Cardiac septum (tissue), 1 donor: ENCODE measurements at regions not wholly inside any gene's neighbourhood (a gene's known extent, or its start where the extent isn't known, plus 50 kb on each side); places are given as distances from the start of the nearest gene placed in this dataset.

Experiments used
- DNase-seq: peaks from one replicate; pipeline ENCODE4 v3.0.0-alpha.2; 2020; ENCODE audit warnings: low spot score
- intact Hi-C: fragments of 100-400 bp; cut with DNase I; formaldehyde crosslinking; loops from one replicate; pipeline ENCODE4 v1.14.0; 2022
- donor health status: DM: no; HTN: no; CAD: no.

- intact Hi-C loops, result no loop called here
- DNase-seq, result no peak
These were observed 143.0 kb downstream of the ERMARD start for GRCh38 chr6:169894377-169894960.

DNA sequence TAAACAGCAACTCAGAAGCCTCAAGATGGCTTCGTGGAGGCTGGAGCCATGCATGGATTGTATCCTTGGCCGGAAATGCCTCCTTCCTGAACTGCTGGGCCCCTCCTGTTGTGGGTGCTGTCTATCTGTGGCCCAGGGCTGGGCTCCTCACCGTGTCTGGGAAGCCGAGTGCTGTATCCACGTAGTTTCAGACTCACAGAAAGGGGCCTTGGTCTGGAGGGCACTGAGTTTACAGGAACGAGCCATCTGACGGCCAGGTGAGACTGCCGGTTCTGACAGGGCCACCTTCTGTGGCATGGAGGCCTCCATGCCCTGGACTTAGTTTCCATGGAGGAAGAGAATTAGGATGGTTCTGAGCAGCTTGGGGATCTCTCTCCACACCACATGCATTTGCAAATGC is 142.2 kb downstream of the ERMARD start:
- intact Hi-C loops, result no loop called here
- DNase-seq, result no peak

DNA sequence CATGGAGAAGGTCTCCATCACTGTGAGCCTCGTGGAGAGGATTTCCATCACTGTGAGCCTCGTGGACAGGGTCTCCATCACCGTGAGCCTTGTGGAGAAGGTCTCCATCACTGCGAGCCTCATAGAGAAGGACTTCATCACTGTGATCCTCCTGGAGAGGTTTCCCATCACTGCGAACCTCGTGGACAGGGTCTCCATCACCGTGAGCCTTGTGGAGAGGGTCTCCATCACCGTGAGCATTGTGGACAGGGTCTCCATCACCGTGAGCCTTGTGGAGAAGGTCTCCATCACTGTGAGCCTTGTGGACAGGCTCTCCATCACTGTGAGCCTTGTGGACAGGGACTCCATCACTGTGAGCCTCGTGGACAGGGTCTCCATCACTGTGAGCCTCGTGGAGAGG is 140.4 kb downstream of the ERMARD start:
- intact Hi-C loops, result no loop called here

GRCh38 chr6:169891421-169891820 is 140.0 kb downstream of the ERMARD start:
- intact Hi-C loops, result no loop called here
- no peak for DNase-seq

More for the DNA sequence above, 140.4 kb downstream of the ERMARD start:
- no peak for DNase-seq

- DNase-seq, result no peak
- intact Hi-C loops, result no loop called here
These were observed 139.5 kb downstream of the ERMARD start for GRCh38 chr6:169890901-169891300.

DNA sequence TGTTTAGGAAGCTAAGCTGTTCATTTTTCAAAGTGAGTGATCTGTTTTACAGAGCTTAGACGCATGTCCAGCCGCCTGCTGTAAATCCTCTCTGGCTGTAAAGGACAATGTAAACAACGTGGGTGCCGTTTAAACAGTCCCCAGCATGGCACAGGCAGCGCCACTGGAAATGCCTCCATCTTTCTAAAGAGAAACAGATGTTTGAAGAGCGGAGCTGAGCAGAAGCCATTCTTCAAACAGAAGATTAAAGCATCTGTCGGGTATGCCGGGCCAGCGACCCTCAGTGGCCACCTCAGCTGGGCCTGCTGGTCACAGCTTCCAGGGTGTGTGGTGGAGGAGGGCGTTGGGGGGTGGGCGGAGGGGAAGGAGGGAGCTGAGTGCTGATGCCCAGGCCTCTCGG is 138.6 kb downstream of the ERMARD start:
- intact Hi-C loops, result no loop called here
- no peak for DNase-seq

- intact Hi-C loops, result no loop called here
- peak; percentile 59 for DNase-seq
These were observed 136.2 kb downstream of the ERMARD start for GRCh38 chr6:169887529-169888140.

GRCh38 chr6:169886631-169887227 is 135.3 kb downstream of the ERMARD start:
- intact Hi-C loops, result no loop called here

DNA sequence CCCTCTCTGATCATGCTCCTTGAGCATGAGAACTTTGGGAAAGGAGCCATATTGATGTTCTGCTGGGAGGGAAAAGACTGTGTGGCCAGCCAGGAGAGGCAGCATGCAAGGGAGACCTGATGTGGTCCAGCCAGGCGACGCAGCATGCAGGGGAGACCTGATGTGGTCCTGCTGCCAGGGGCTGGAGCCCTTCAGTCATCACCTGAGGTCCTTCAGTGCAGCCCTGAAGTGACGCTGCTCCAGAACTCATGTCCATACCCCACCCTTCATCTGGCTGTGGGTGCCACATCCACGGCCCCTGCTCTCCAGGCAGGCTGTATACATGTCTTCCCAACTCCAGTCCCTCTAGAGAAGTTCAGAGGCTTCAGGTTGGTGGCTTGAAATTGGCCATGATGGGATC is 134.4 kb downstream of the ERMARD start:
- intact Hi-C loops, result no loop called here
- DNase-seq, result peak; percentile 36

More at GRCh38 chr6:169886631-169887227, 135.3 kb downstream of the ERMARD start:
- DNase-seq, result peak; percentile 27

DNA sequence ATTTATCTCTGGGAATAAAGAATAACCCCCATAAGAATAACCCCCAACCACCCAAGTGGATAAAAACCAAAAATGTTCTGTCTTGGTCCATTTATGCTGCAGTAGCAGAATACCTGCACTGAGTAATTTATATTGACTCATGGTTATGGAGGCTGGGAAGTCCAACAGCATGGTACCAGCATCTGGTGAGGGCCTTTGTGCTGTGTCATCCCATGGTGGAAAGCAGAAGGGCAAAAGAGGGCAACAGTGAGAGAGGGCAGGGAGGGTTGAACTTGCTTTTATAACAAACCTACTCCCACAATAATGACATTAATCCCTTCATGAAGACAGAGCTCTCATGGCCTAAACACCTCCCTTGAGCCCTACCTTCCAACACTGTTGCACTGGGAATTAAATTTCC is 133.7 kb downstream of the ERMARD start:
- intact Hi-C loops, result no loop called here
- peak; percentile 14 for DNase-seq

- DNase-seq, result peak; percentile 6
- intact Hi-C loops, result no loop called here
These were observed 132.7 kb downstream of the ERMARD start for GRCh38 chr6:169884158-169884557.

DNA sequence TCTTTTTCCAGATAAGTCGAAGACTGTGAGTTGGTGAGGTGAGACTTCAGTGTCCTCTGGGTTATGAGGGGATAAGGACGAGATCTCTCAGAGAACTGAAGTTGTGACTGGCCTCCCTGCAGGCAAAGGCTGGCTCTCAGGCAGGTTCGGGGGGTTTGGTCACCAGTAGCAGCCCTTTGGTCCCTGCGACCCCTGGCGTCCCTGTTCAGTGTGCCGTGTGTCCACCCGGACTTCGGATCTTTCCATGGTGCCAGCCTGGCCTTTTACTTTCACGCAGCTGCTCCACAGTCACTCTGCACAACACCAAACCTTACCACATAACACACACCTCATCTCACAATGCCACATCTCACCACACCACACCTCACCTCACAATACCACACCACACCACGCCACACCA is 131.9 kb downstream of the ERMARD start:
- peak; percentile 63 for DNase-seq
- intact Hi-C loops, result no loop called here

GRCh38 chr6:169881976-169882375 is 130.6 kb downstream of the ERMARD start:
- intact Hi-C loops, result no loop called here
- peak; percentile 31 for DNase-seq

- intact Hi-C loops, result no loop called here
- peak; percentile 29 for DNase-seq
These were observed 130.0 kb downstream of the ERMARD start for GRCh38 chr6:169881398-169881797.

- intact Hi-C loops, result no loop called here
- DNase-seq, result no peak
These were observed 129.1 kb downstream of the ERMARD start for GRCh38 chr6:169880516-169880915.

GRCh38 chr6:169869301-169869700 is 117.9 kb downstream of the ERMARD start:
- intact Hi-C loops, result no loop called here
- peak; percentile 15 for DNase-seq

DNA sequence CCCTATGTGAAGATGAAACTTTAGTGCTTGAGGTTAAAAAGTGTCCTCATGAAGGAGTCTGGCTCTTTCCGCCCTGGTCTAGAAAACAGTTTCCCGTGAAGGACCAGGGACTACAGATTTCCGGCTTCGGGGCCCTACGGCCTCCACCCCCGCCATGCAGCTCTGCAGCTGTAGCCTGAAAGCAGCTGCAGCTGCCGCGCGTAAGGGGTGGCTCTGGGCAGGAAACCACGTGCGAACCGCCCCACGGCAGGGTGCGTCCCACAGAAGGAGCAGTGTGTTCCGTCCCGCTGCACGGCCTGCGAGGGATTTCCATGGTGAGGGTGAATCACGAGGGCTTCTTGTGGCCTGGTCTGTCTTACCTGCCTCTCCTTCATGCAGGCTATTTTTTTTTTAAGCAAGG is 117.0 kb downstream of the ERMARD start:
- peak; percentile 76 for DNase-seq
- intact Hi-C loops, result no loop called here

DNA sequence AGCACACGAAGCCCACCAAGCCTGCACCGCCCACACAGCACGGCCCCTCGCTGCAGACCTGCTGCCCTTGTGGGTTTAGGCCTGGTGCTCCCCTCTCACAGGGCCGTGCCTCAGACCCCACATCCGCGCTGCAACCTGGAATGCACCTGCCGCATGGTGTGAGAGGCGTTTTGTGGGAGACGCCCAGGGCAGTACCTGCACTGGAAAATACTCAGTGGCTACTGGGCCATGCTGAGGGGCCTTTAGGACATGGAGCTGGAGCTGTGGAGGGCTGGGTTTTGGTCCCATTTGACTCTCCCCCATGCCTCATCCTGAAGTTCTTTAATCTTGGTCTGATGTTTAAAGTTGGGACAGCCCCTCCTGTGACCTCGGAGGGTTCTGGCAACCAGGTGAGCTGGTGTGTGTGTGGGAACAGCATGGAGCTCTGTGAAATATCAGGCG is 116.3 kb downstream of the ERMARD start:
- intact Hi-C loops, result no loop called here
- DNase-seq, result peak; percentile 66

GRCh38 chr6:169866668-169867521 is 115.5 kb downstream of the ERMARD start:
- intact Hi-C loops, result no loop called here
- peak; percentile 14 for DNase-seq

GRCh38 chr6:169866140-169866534 is 114.7 kb downstream of the ERMARD start:
- DNase-seq, result peak; percentile 22
- intact Hi-C loops, result no loop called here
